ENCODE measurements at regions not wholly inside any gene's neighbourhood (a gene's known extent, or its start where the extent isn't known, plus 50 kb on each side); places are given as distances from the start of the nearest gene placed in this dataset.

DNA sequence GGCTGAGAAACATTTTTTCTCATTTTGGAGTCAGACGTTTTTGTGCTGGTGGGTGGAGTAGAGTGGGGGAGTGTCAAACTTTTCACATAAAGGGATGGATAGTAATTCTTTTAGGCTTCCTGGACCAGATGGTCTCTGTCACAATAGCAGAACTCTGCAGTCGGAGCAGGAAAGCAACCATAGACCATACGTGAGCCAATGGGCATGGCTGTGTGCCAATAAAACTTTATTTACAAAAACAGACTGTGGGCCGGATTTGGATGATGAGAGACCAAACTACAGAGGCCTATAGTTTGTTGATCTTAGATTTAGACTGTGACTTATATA lies 70.8 kb upstream of the SLC22A23 start:
- Histone ChIP-seq H3K4me3 (ENCODE audit: low read depth, low read length) (no peak overlapping the region), H3K36me3 (ENCODE audit: control insufficient read depth, insufficient read depth, low read length) (no peaks in the 10 kb centered on the region), H3K27me3 (replicated peaks; ENCODE audit: control insufficient read depth, insufficient read depth, low read length) (no peaks in the 10 kb centered on the region), H3K4me1 (peaks cover 47% of the 10 kb centered on the region), H3K9me3 (no peaks in the 10 kb centered on the region)
- TF ChIP-seq CTCF (IDR thresholded peaks at IDR 0.05; ENCODE audit: insufficient read depth in 1 of 2, low read depth in 1 of 2, low read length in 1 of 2, severe bottlenecking in 1 of 2, unreplicated experiment in 1 of 2) = no peak
- intact Hi-C loops (cut with micrococcal nuclease; ENCODE audit: unreplicated experiment) = no loop called here
- DNase-seq = no peak
- H3K36me3 Mint-ChIP-seq (ENCODE audit: insufficient read depth, unreplicated experiment) = peaks cover 4% of the 10 kb centered on the region
- H3K4me3 Mint-ChIP-seq (ENCODE audit: unreplicated experiment) = no peak overlapping the region
- H3K4me1 Mint-ChIP-seq (ENCODE audit: low read depth, unreplicated experiment) = peaks cover 27% of the 10 kb centered on the region
- H3K27ac Mint-ChIP-seq (ENCODE audit: unreplicated experiment) = no peak overlapping the region
- H3K9me3 Mint-ChIP-seq (ENCODE audit: unreplicated experiment) = no peaks in the 10 kb centered on the region
- POLR2A ChIA-PET = no interaction called here
- no TSS peak for BruUV-seq (replicated peaks)
- H3K27me3 Mint-ChIP-seq (ENCODE audit: insufficient read depth, unreplicated experiment) = no peaks in the 10 kb centered on the region
- CTCF ChIA-PET = no interaction called here

DNA sequence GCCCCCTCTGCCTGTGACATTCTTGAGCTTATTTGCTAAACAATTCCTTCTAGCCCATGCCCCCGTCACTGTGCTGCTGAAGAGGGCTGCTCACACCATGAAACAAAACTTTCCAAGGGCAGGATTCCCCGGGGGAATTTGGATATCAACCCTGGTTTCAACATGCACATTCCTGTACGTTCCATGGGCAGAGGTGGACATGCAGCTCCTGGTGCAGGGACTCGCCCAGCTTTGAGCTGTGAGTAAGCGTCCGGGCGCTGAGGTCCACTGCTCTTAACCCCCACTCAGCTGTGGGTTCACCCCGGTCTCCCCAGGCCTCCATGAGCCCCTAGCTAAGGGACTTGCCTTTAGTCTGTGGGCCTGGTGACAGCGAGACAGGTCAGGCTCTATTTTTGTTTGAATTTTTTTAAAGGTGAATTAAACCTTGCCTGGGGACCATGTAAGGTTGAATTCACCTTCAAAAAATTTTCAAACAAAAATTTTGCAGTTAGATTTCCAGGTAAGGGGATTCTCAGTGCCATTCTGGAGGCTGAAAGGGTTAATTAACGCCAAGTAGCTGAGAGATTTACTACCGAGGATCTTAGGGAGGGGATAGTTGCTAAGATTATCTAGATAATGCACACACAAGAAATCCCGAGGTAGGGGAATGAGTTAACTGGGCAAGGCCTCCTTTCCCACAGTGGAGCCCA lies 70.3 kb upstream of the SLC22A23 start:
- Mint-ChIP-seq H3K36me3 (ENCODE audit: insufficient read depth, unreplicated experiment) (peaks cover 4% of the 10 kb centered on the region), H3K4me1 (ENCODE audit: low read depth, unreplicated experiment) (peaks cover 27% of the 10 kb centered on the region), H3K27me3 (ENCODE audit: insufficient read depth, unreplicated experiment) (no peaks in the 10 kb centered on the region), H3K4me3 (ENCODE audit: unreplicated experiment) (peak overlapping the region; percentile 59), H3K27ac (ENCODE audit: unreplicated experiment) (peak overlapping the region; percentile 79), H3K9me3 (ENCODE audit: unreplicated experiment) (no peaks in the 10 kb centered on the region)
- ChIA-PET POLR2A (no interaction called here), CTCF (interaction anchor here (1.5 kb wide), 1 partner anchor 15 kb away, joined by 6 read pairs; no protein-coding TSS in a partner anchor)
- intact Hi-C loops (cut with micrococcal nuclease; ENCODE audit: unreplicated experiment) = no loop called here
- peak; percentile 41 to 53 for DNase-seq
- no peak for TF ChIP-seq CTCF (IDR thresholded peaks at IDR 0.05; ENCODE audit: insufficient read depth in 1 of 2, low read depth in 1 of 2, low read length in 1 of 2, severe bottlenecking in 1 of 2, unreplicated experiment in 1 of 2)
- H3K36me3 ChIP-seq (ENCODE audit: control insufficient read depth, insufficient read depth, low read length) = no peaks in the 10 kb centered on the region
- no peak overlapping the region for H3K4me3 ChIP-seq (ENCODE audit: low read depth, low read length)
- no peaks in the 10 kb centered on the region for H3K27me3 ChIP-seq (replicated peaks; ENCODE audit: control insufficient read depth, insufficient read depth, low read length)
- H3K9me3 ChIP-seq = no peaks in the 10 kb centered on the region
- BruUV-seq (replicated peaks) = no TSS peak
- H3K4me1 ChIP-seq = peaks cover 52% of the 10 kb centered on the region

DNA sequence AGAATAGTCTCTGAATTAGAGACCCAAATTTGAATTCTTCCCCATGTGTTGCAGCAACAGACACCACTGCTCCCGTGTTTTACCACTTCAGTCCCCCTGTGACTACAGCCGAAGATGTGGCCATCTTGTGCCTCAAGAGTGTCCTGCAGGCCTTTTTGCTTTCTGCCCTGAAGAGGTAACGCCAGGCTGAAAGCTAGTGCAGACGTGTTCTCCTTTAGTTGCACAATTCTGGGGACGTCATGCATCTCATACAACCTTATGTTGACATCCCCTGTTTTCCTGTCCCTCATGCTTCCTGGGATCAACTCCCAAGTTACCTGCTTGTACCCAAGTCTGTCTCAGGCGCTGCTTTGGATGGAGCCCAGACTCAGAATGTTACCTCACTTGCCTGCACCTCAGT lies 69.1 kb upstream of the SLC22A23 start:
- Mint-ChIP-seq H3K36me3 (ENCODE audit: insufficient read depth, unreplicated experiment) (peaks cover 4% of the 10 kb centered on the region), H3K27ac (ENCODE audit: unreplicated experiment) (peak overlapping the region; percentile 79), H3K4me3 (ENCODE audit: unreplicated experiment) (no peak overlapping the region), H3K9me3 (ENCODE audit: unreplicated experiment) (no peaks in the 10 kb centered on the region), H3K27me3 (ENCODE audit: insufficient read depth, unreplicated experiment) (no peaks in the 10 kb centered on the region), H3K4me1 (ENCODE audit: low read depth, unreplicated experiment) (peaks cover 27% of the 10 kb centered on the region)
- H3K9me3 ChIP-seq = no peaks in the 10 kb centered on the region
- H3K4me1 ChIP-seq = peaks cover 64% of the 10 kb centered on the region
- no peaks in the 10 kb centered on the region for H3K27me3 ChIP-seq (replicated peaks; ENCODE audit: control insufficient read depth, insufficient read depth, low read length)
- ChIA-PET CTCF (interaction anchor here (1.5 kb wide), 1 partner anchor 14 kb away, joined by 6 read pairs; no protein-coding TSS in a partner anchor), POLR2A (no interaction called here)
- intact Hi-C loops (cut with micrococcal nuclease; ENCODE audit: unreplicated experiment) = no loop called here
- no peak overlapping the region for H3K4me3 ChIP-seq (ENCODE audit: low read depth, low read length)
- no peaks in the 10 kb centered on the region for H3K36me3 ChIP-seq (ENCODE audit: control insufficient read depth, insufficient read depth, low read length)
- no peak for DNase-seq
- no peak for TF ChIP-seq CTCF (IDR thresholded peaks at IDR 0.05; ENCODE audit: insufficient read depth in 1 of 2, low read depth in 1 of 2, low read length in 1 of 2, severe bottlenecking in 1 of 2, unreplicated experiment in 1 of 2)
- no TSS peak for BruUV-seq (replicated peaks)

Data from Caco-2 (cell line).